ENCODE measurements at regions not wholly inside any gene's neighbourhood (a gene's known extent, or its start where the extent isn't known, plus 50 kb on each side); places are given as distances from the start of the nearest gene placed in this dataset.

GRCh38 chr10:2476218-2476811 lies 591.0 kb upstream of the PFKP start:
- DNase-seq (ENCODE audit: low spot score), result no peak
- in situ Hi-C loops (cut with MboI; ENCODE audit: low pct_unique_long_range_greater_than_20kb, low sequenced_read_pairs, unreplicated experiment), result no loop called here
- no peak for TF ChIP-seq CTCF (IDR thresholded peaks at IDR 0.05; ENCODE audit: extremely low read depth, insufficient read depth, missing control alignments)

- in situ Hi-C loops (cut with MboI; ENCODE audit: low pct_unique_long_range_greater_than_20kb, low sequenced_read_pairs, unreplicated experiment), result no loop called here
- TF ChIP-seq CTCF (IDR thresholded peaks at IDR 0.05; ENCODE audit: extremely low read depth, insufficient read depth, missing control alignments), result no peak
- DNase-seq (ENCODE audit: low spot score), result no peak
Measured at GRCh38 chr10:2475711-2476217, 591.6 kb upstream of the PFKP start.

- DNase-seq (ENCODE audit: low spot score), result no peak
- TF ChIP-seq CTCF (IDR thresholded peaks at IDR 0.05; ENCODE audit: extremely low read depth, insufficient read depth, missing control alignments), result no peak
- in situ Hi-C loops (cut with MboI; ENCODE audit: low pct_unique_long_range_greater_than_20kb, low sequenced_read_pairs, unreplicated experiment), result no loop called here
Measured at GRCh38 chr10:2471811-2472210, 595.5 kb upstream of the PFKP start.

- TF ChIP-seq CTCF (IDR thresholded peaks at IDR 0.05; ENCODE audit: extremely low read depth, insufficient read depth, missing control alignments), result no peak
- DNase-seq (ENCODE audit: low spot score), result no peak
- in situ Hi-C loops (cut with MboI; ENCODE audit: low pct_unique_long_range_greater_than_20kb, low sequenced_read_pairs, unreplicated experiment), result no loop called here
Measured at GRCh38 chr10:2469802-2470201, 597.5 kb upstream of the PFKP start.

GRCh38 chr10:2464483-2464882 lies 602.9 kb upstream of the PFKP start:
- in situ Hi-C loops (cut with MboI; ENCODE audit: low pct_unique_long_range_greater_than_20kb, low sequenced_read_pairs, unreplicated experiment), result no loop called here
- no peak for DNase-seq (ENCODE audit: low spot score)
- no peak for TF ChIP-seq CTCF (IDR thresholded peaks at IDR 0.05; ENCODE audit: extremely low read depth, insufficient read depth, missing control alignments)

- TF ChIP-seq CTCF (IDR thresholded peaks at IDR 0.05; ENCODE audit: extremely low read depth, insufficient read depth, missing control alignments), result no peak
- no peak for DNase-seq (ENCODE audit: low spot score)
- in situ Hi-C loops (cut with MboI; ENCODE audit: low pct_unique_long_range_greater_than_20kb, low sequenced_read_pairs, unreplicated experiment), result no loop called here
Measured at GRCh38 chr10:2463316-2463715, 604.0 kb upstream of the PFKP start.

Measured in GM13977 (cell line).